LNCAP (cell line): ENCODE measurements at regions not wholly inside any gene's neighbourhood (a gene's known extent, or its start where the extent isn't known, plus 50 kb on each side); places are given as distances from the start of the nearest gene placed in this dataset.

ENCODE experiments used
- CTCF ChIP-seq: fragments of 450-650 bp; IDR thresholded peaks from 2 replicates; pipeline ENCODE4 v1.5.1; 2017; ENCODE audit warnings: mild to moderate bottlenecking

GRCh38 chr9:2439957-2440356 lies 181.6 kb upstream of the VLDLR start:
- TF ChIP-seq CTCF, result no peak

- TF ChIP-seq CTCF, result no peak
These were observed 173.3 kb upstream of the VLDLR start for GRCh38 chr9:2448193-2448738.

GRCh38 chr9:2453106-2453505 lies 168.5 kb upstream of the VLDLR start:
- TF ChIP-seq CTCF, result no peak

GRCh38 chr9:2453701-2454100 lies 167.9 kb upstream of the VLDLR start:
- no peak for TF ChIP-seq CTCF

- TF ChIP-seq CTCF, result no peak
These were observed 161.8 kb upstream of the VLDLR start for GRCh38 chr9:2459756-2460155.

GRCh38 chr9:2461892-2462291 lies 159.7 kb upstream of the VLDLR start:
- no peak for TF ChIP-seq CTCF

GRCh38 chr9:2464624-2465023 lies 157.0 kb upstream of the VLDLR start:
- TF ChIP-seq CTCF, result no peak

GRCh38 chr9:2465516-2465915 lies 156.1 kb upstream of the VLDLR start:
- TF ChIP-seq CTCF, result no peak
